ENCODE measurements at regions not wholly inside any gene's neighbourhood (a gene's known extent, or its start where the extent isn't known, plus 50 kb on each side); places are given as distances from the start of the nearest gene placed in this dataset.

DNA sequence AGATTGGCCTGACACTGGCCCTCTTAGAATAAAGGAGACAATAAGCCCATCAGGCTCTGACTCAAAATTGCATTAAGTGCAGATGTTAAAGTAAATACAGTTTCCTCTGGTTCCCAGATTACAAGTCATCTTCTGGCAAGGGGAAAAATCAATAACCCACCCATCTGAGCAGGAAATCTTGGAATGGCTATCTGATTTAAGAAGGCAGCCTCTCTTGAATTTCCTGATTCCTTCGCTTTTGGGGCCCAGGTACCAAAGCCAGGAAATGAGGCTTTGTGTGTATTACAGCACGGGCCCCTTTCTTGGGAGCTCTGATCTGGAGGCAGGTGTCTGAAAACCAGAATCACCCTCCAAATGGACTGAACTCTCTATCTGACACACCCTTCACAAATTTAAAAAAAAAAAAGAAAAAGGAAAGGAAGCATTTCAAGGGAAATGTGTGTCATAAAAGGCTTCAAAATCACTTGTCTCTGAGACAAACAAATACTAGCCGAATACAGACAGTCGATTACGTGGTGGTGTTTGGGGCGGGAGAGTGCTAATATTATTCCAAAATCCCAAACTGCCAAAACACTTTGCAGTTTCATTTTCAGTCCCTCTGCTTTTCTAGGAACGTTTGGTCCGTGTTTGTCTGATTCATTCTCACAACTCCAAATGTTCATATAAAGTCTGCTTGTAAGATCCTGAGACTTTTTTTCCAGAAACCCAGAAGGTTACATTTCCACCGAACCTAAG lies 240.9 kb upstream of the CAMK1G start:
- no peaks in the 10 kb centered on the region for H3K9me3 ChIP-seq (ENCODE audit: low read length)
- H3K36me3 ChIP-seq (ENCODE audit: insufficient read depth, low read length), result no peaks in the 10 kb centered on the region
- no peaks in the 10 kb centered on the region for H3K27me3 ChIP-seq (ENCODE audit: insufficient read depth, low read depth, low read length)
- H3K4me3 ChIP-seq (ENCODE audit: low read length), result no peak overlapping the region
- H3K9ac ChIP-seq (ENCODE audit: low read length), result no peak overlapping the region
- no peaks in the 10 kb centered on the region for H4K20me1 ChIP-seq (ENCODE audit: insufficient read depth)
- no peak overlapping the region for H3K27ac ChIP-seq (ENCODE audit: low read length)
- H3K9me2 ChIP-seq (ENCODE audit: insufficient read depth, low read length), result no peaks in the 10 kb centered on the region
- H3F3A ChIP-seq (ENCODE audit: insufficient read depth, low read length, poor library complexity, severe bottlenecking), result no peaks in the 10 kb centered on the region
- no peak overlapping the region for H2AFZ ChIP-seq (ENCODE audit: low read depth, low read length)
- no peak overlapping the region for H3K4me2 ChIP-seq (ENCODE audit: low read length)
- TF ChIP-seq REST (IDR thresholded peaks at IDR 0.05; ENCODE audit: borderline replicate concordance) (peak; percentile 21), POLR2AphosphoS5 (IDR thresholded peaks at IDR 0.05) (no peak)
- no peaks in the 10 kb centered on the region for H3K79me2 ChIP-seq (replicated peaks; ENCODE audit: insufficient read depth, low read length)

GRCh38 chr1:209343511-209343910 lies 240.0 kb upstream of the CAMK1G start:
- no peaks in the 10 kb centered on the region for H3K27me3 ChIP-seq (ENCODE audit: insufficient read depth, low read depth, low read length)
- H3K4me3 ChIP-seq (ENCODE audit: low read length), result no peak overlapping the region
- no peaks in the 10 kb centered on the region for H3K9me3 ChIP-seq (ENCODE audit: low read length)
- H2AFZ ChIP-seq (ENCODE audit: low read depth, low read length), result no peak overlapping the region
- no peak overlapping the region for H3K4me2 ChIP-seq (ENCODE audit: low read length)
- H3K79me2 ChIP-seq (replicated peaks; ENCODE audit: insufficient read depth, low read length), result no peaks in the 10 kb centered on the region
- no peaks in the 10 kb centered on the region for H3F3A ChIP-seq (ENCODE audit: insufficient read depth, low read length, poor library complexity, severe bottlenecking)
- H3K27ac ChIP-seq (ENCODE audit: low read length), result no peak overlapping the region
- no peak for TF ChIP-seq REST (IDR thresholded peaks at IDR 0.05; ENCODE audit: borderline replicate concordance)
- no peak for TF ChIP-seq SMC3 (conservative IDR thresholded peaks at IDR 0.05; ENCODE audit: poor library complexity)
- no peak for TF ChIP-seq RAD21 (conservative IDR thresholded peaks at IDR 0.05)
- no peak for TF ChIP-seq POLR2AphosphoS5 (IDR thresholded peaks at IDR 0.05)
- TF ChIP-seq, protein P1, sequence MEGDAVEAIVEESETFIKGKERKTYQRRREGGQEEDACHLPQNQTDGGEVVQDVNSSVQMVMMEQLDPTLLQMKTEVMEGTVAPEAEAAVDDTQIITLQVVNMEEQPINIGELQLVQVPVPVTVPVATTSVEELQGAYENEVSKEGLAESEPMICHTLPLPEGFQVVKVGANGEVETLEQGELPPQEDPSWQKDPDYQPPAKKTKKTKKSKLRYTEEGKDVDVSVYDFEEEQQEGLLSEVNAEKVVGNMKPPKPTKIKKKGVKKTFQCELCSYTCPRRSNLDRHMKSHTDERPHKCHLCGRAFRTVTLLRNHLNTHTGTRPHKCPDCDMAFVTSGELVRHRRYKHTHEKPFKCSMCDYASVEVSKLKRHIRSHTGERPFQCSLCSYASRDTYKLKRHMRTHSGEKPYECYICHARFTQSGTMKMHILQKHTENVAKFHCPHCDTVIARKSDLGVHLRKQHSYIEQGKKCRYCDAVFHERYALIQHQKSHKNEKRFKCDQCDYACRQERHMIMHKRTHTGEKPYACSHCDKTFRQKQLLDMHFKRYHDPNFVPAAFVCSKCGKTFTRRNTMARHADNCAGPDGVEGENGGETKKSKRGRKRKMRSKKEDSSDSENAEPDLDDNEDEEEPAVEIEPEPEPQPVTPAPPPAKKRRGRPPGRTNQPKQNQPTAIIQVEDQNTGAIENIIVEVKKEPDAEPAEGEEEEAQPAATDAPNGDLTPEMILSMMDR (IDR thresholded peaks at IDR 0.05; ENCODE audit: poor library complexity, severe bottlenecking), result no peak
- TF ChIP-seq MXI1 (conservative IDR thresholded peaks at IDR 0.05; ENCODE audit: poor library complexity, severe bottlenecking), result no peak
- TF ChIP-seq TAF1 (IDR thresholded peaks at IDR 0.05; ENCODE audit: low read depth), result no peak
- no peak for TF ChIP-seq EP300 (conservative IDR thresholded peaks at IDR 0.05; ENCODE audit: poor library complexity, severe bottlenecking)
- no peak for TF ChIP-seq EZH2 (IDR thresholded peaks at IDR 0.05; ENCODE audit: borderline replicate concordance, insufficient read depth, low read length, poor library complexity, severe bottlenecking)
- no peaks in the 10 kb centered on the region for H4K20me1 ChIP-seq (ENCODE audit: insufficient read depth)
- no peaks in the 10 kb centered on the region for H3K9me2 ChIP-seq (ENCODE audit: insufficient read depth, low read length)
- H3K36me3 ChIP-seq (ENCODE audit: insufficient read depth, low read length), result no peaks in the 10 kb centered on the region
- H3K9ac ChIP-seq (ENCODE audit: low read length), result no peak overlapping the region
